AG04450 (cell line): ENCODE measurements at regions not wholly inside any gene's neighbourhood (a gene's known extent, or its start where the extent isn't known, plus 50 kb on each side); places are given as distances from the start of the nearest gene placed in this dataset.

Experiments
- CTCF ChIA-PET: fragments of 300-600, 350-600 bp; formaldehyde crosslinking; extraction: SDS; loops from one replicate; lab custom pipeline; 2022; ENCODE audit warnings: antibody characterized with exemption, inconsistent platforms; lab: Charles Lee
- POLR2A ChIA-PET: fragments of 350-600 bp; formaldehyde crosslinking; extraction: SDS; loops from one replicate; lab custom pipeline; 2021; ENCODE audit warnings: antibody characterized with exemption, inconsistent platforms; lab: Yijun Ruan, JAX
- DNase-seq: peaks from one replicate; pipeline ENCODE4 v3.0.0-alpha.2; 2011; ENCODE audit warnings: low read depth, low spot score
- H3K27ac ChIP-seq: one replicate; pipeline ENCODE4 v1.5.1; 2012; ENCODE audit warnings: low read depth, low read length, control low read depth
- H3K27me3 ChIP-seq: one replicate; pipeline ENCODE4 v1.6.0; 2012; ENCODE audit warnings: low read length; ENCODE audit not compliant: control insufficient read depth, insufficient read depth
- H3K4me3 ChIP-seq: 2 replicates; pipeline ENCODE4 v1.5.1; 2011; ENCODE audit warnings: mild to moderate bottlenecking, low read depth, low read length, control low read depth
- H3K9me3 ChIP-seq: 2 replicates; pipeline ENCODE4 v1.5.1; 2012; ENCODE audit warnings: low read length; ENCODE audit not compliant: control insufficient read depth, insufficient read depth
- TF ChIP-seq, protein P1 (sequence below): IDR thresholded peaks from 2 replicates; pipeline ENCODE4 v1.5.1; 2011; ENCODE audit warnings: low read depth, low read length, control low read depth, inconsistent platforms

DNA sequence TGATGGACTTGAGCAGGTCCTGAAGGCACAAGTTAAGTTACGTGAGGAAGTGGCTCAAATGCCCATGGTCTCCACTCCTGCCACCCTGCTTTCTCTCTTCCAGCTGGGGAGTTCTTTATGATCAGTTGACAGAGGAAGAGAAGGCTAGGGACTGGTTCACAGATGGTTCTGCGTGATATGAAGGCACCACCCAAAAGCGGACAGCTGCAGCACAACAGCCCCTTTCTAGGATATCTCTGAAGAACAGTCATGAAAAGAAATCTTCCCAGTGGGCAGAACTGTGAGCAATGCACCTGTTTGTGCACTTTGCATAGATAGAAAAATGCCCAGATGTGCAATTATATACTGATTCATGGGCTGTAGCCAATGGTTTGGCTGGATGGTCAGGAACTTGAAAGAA is 162.4 kb upstream of the FSCB start:
- DNase-seq = no peak
- TF ChIP-seq, protein P1, sequence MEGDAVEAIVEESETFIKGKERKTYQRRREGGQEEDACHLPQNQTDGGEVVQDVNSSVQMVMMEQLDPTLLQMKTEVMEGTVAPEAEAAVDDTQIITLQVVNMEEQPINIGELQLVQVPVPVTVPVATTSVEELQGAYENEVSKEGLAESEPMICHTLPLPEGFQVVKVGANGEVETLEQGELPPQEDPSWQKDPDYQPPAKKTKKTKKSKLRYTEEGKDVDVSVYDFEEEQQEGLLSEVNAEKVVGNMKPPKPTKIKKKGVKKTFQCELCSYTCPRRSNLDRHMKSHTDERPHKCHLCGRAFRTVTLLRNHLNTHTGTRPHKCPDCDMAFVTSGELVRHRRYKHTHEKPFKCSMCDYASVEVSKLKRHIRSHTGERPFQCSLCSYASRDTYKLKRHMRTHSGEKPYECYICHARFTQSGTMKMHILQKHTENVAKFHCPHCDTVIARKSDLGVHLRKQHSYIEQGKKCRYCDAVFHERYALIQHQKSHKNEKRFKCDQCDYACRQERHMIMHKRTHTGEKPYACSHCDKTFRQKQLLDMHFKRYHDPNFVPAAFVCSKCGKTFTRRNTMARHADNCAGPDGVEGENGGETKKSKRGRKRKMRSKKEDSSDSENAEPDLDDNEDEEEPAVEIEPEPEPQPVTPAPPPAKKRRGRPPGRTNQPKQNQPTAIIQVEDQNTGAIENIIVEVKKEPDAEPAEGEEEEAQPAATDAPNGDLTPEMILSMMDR = no peak
- CTCF ChIA-PET = no interaction called here
- no peak overlapping the region for H3K27ac ChIP-seq
- no peaks in the 10 kb centered on the region; the same call in 1 of the 2 replicates for H3K9me3 ChIP-seq
- POLR2A ChIA-PET = no interaction called here
- H3K4me3 ChIP-seq = no peak overlapping the region
- no peaks in the 10 kb centered on the region for H3K27me3 ChIP-seq

DNA sequence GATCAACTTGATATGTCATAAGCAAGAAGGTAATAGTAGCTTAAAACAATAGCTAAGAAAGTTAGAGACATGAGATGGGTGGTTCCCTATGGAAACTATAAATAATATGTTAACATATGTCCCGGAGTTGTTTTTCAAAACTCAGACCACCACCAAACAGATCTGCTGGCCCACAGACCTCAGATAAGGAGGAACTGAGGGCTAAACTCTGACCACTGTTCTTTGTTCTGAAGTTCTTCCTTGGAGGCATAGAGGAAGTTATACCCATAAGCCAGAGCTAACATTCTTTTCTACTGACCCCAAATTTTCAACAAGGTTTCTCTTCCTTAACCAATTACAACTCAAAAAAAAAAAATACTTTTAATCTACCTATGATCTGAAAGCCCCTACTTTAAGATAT is 156.1 kb upstream of the FSCB start:
- TF ChIP-seq, protein P1 = no peak
- Histone ChIP-seq H3K27me3 (no peaks in the 10 kb centered on the region), H3K27ac (no peak overlapping the region), H3K9me3 (no peaks in the 10 kb centered on the region), H3K4me3 (no peak overlapping the region)
- ChIA-PET POLR2A (no interaction called here), CTCF (no interaction called here)
- no peak for DNase-seq

DNA sequence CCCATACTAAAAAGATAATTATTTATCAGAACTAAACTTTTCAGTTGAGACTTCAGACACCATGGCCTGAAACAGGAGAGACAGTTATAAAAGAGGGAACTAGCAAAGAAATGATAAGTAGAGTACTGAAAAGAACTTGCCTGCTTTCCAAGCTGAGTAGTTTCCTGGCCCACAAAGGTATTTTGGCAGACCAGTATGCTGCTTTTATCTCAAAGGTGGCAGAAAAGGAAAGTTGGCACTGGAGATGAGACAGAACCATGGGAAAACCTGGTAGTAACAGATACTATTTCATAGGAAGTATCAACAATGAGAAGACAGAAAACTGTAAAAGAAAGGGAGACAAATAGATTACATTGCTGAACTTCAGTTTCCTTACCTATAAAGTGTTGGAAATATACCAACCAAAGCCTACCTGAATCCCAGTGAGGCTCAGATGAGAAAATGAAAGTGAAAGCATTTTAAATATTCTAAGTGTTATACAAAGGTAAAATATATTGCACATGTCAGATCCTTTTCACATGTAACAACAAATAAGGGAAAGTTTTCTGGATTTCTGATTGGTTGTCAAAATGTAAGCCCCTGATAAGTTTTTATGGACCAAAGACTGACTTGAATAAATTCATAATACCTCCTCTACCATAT is 155.3 kb upstream of the FSCB start:
- ChIA-PET POLR2A (no interaction called here), CTCF (no interaction called here)

DNA sequence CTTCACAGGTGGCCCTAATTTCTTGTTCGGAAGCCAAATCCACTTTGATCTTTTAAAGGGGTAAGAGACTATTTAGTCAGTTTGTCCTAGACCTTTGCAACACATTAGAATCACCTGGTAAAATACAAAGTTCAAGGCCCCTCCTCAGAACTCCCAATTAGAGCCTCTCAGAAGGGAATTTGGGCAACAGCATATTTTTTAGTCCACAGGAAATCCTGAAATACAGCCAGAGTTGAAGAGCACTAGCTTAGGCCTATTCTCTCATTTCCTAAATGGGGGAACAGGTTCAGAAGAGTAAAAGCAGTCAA is 151.3 kb upstream of the FSCB start:
- ChIA-PET POLR2A (no interaction called here), CTCF (no interaction called here)
- no peak for DNase-seq
- Histone ChIP-seq H3K27ac (no peak overlapping the region), H3K27me3 (no peaks in the 10 kb centered on the region), H3K9me3 (no peaks in the 10 kb centered on the region), H3K4me3 (no peak overlapping the region)
- TF ChIP-seq, protein P1 = no peak

More for the DNA sequence above, 155.3 kb upstream of the FSCB start:
- H3K9me3 ChIP-seq = no peaks in the 10 kb centered on the region
- no peak overlapping the region for H3K27ac ChIP-seq
- TF ChIP-seq, protein P1 = no peak
- DNase-seq = no peak
- no peaks in the 10 kb centered on the region for H3K27me3 ChIP-seq
- H3K4me3 ChIP-seq = no peak overlapping the region

DNA sequence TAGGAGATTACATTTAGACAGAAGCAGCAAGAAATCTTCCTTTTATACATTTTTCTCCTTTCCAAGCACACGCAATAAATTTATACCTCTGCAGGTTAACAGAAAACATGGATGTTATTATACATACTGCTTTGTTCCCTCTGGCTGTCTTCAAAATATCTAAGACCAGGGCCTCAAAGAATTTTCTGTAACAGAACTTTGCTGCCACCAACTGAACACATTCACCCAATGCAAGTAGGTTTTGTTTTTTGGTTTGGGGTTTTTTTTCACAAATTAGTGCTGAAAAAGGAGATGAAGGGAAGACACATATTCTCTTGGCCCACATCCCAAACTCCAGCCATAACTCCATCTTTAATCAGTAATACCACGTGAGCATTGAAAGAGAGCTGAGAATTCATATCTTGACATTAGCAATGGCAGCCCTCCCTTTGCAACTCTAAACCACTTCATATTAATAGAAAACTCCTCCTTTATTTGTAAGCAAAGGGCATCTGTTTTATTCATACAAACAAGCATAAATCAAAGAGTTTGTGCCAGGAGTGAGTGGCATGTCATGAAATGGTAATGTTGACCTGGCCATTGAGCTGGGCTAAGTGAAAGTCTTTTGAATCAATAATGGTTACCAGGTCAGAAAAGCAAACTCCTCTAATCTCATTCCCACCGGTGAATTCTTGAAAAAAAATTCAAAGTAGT is 150.8 kb upstream of the FSCB start:
- Histone ChIP-seq H3K27me3 (no peaks in the 10 kb centered on the region), H3K4me3 (no peak overlapping the region), H3K9me3 (no peaks in the 10 kb centered on the region), H3K27ac (no peak overlapping the region)
- TF ChIP-seq, protein P1 = peak; percentile 45
- POLR2A ChIA-PET = no interaction called here
- CTCF ChIA-PET = no interaction called here
- DNase-seq = no peak
